HG02938 (cell line): ENCODE measurements at regions not wholly inside any gene's neighbourhood (a gene's known extent, or its start where the extent isn't known, plus 50 kb on each side); places are given as distances from the start of the nearest gene placed in this dataset.
"Not testable (repeated sequence)": the region's sequence is repeated elsewhere in the genome, so short reads cannot be mapped to it uniquely, and the experiment has no call there.

Experiments used
- ATAC-seq: cut with Tn5 transposase; IDR thresholded peaks from one replicate; pipeline ENCODE4 v1.9.1; 2021; ENCODE audit warnings: mild to moderate bottlenecking, moderate library complexity; ENCODE audit not compliant: unreplicated experiment

DNA sequence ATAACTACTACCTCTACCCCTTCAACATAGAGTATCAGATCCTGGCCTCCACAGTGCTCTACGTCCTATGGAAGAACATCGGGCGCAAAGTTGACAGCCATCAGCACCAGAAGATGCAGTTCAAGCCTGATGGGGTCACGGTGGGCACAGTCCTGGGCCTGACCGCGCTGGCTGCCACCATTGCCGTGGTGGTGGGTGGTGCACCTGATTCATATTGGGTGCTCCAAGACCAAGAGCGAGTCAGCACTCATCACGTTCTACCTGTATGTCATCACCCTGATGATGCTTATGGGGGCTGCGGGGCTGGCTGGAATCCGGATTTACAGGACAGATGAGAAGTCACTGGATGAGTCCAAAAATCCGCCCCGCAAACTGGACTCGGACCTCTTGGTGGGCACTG is 846.4 kb downstream of the RPIA start:
- ATAC-seq: not testable (repeated sequence)

DNA sequence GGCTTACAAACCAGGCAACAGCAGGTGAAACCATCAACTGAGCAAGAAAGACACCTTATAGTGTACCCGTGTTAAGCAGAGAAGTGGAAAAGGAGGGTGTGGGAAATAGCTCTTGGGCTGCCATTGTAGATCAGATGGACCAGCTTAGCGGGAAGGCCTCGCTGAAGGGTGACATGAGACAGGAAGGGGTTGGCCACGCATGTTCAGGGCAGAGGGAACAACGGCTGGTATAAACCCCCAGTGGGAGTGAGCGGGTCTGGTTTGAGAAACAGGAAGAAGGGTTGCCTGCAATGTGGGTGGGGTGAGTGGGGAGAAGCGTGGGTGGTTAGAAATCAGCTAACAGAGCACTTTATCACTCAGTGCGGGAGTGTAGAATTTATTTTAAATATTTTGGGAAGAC is 852.6 kb downstream of the RPIA start:
- not testable (repeated sequence) for ATAC-seq

DNA sequence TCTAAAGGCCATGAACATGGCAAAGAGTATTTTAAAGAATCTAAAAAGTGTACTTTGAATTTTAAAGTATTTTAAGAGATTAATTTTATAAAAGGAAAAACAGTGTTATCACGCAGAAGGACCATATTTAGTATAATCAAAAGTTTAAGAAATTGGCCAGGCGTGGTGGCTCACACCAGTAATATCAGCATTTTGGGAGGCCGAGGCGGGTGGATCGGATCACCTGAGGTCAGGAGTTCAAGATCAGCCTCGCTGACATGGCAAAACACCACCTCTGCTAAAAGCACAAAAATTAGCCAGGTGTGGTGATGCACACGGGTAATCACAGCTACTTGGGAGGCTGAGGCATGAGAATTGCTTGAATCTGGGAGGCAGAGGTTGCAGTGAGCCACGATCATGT is 887.7 kb downstream of the RPIA start:
- not testable (repeated sequence) for ATAC-seq

DNA sequence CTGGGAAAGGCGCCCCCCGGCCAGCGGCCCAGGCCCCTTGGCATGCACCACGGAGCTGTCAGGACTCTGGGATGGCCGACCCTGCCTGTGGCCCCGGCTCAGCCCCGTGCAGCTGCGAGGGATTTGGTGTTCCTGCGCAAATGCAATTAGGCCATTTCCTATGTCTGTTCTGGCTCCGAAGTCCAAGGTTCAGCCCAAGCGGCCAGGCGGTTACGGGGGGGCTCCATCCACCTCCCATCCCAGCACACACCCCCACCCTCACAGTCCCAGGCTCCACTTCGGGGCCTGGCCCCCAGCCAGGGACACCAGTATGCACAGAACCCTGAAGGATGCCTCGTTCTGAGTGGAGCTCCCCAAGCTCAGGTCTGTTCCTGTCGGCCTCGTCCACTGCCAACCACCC is 891.3 kb downstream of the RPIA start:
- ATAC-seq: not testable (repeated sequence)

DNA sequence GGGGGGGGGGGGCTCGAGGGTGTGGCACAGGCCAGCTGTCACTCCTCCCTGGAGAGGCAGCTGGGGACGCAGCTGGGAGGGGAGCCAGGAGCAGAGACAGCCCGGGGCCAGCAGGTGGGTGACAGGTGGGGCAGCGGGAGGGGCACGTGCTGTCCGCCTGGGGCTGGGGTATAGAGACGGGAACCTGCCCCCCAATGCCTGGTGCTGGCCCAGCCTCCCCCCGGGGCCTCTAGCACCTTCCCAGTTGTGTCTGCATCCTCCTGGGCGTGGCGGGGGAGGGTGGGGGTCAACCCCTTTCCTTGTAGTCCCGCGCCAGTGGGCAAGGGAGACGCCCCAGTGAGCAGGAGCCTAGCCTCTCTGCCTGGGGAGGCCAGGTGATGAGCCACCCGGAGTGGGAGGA is 892.6 kb downstream of the RPIA start:
- not testable (repeated sequence) for ATAC-seq

DNA sequence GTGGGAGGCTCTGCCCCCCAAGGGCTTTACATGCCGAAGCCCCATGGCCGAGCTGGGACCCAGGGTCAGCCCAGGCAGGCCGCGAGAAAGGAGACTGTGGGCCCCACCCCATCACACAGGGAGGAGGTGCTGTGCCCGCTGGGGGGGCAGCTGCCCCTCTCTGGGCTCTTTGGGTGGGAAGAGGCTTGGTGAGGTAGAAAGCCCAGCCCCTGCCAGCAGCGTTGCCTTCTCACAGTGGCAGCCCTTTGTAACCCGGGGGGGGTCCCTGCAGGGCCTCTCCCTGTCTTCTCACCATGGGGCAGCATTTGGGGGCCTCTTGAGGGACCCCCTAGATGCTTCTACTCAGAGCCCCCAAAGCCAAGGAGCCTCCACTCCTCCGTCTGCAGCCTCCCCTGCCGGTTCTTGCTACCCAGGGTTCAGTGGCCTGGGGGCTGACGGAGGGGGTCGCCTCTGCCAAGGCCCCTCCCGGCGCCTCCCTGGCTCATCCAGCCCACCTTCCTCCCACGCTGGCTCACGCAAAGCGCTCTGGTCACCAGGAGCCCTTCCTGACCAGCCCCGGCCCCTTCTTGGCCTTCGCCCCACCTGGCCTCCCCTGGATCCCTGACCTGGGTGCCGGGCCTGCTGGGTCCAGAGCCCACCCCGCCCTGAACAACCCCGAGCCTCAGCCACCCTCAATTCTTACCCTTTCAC is 893.5 kb downstream of the RPIA start:
- ATAC-seq: not testable (repeated sequence)

DNA sequence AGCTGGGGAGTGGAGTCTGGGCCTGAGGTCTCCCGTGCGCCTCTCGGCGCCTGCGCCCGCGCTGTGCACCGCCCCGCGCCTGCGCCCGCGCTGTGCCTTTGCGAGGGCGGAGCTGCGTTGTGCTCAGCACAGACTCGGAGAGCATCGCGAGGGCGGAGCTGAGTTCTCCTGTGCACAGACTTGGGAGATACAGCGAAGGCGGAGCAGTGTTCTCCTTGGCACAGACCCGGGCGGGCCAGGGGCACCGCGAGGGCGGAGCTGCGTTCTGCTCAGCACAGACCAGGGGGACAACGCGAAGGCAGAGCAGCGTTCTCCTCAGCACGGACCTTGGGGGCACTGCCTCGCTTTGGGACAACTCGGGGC is 894.1 kb downstream of the RPIA start:
- peak; percentile 80 for ATAC-seq

DNA sequence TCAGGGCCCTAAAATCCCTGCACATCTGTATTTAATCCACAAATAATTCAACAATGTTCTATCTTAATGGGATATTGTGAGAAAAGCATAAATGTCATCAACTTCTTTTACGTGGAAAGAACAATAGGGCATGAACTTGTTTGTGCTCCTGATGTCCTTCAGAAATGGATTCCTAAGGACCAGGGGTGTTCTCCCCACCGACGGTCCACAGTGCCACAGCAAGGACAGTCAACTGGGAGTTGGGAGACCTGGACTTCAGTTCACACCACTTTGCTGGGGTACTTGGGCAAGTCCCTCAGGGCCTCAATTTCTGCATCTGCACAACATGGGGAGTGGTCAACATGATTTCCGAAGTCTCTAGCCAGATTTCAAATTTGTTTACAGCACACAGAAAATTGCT is 908.4 kb downstream of the RPIA start:
- ATAC-seq: not testable (repeated sequence)

DNA sequence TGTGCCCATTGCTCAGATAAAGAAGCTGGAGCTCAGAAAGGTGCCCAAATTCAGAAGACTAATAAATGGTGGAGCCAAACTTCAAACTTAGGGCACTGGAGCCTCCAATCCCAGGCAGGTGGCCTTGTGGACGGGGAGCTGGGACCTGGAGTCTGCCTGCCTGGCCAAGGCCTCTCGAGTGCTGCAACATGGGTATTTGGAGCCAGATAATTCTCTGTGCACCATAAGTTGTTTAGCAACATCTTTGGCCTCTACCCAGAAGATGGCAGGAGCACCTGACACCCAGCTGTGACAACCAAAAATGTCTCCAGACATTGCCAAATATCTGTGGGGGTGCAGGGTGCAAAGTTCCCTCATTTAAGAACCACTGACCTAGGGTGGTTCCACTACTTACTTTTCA is 915.0 kb downstream of the RPIA start:
- not testable (repeated sequence) for ATAC-seq

DNA sequence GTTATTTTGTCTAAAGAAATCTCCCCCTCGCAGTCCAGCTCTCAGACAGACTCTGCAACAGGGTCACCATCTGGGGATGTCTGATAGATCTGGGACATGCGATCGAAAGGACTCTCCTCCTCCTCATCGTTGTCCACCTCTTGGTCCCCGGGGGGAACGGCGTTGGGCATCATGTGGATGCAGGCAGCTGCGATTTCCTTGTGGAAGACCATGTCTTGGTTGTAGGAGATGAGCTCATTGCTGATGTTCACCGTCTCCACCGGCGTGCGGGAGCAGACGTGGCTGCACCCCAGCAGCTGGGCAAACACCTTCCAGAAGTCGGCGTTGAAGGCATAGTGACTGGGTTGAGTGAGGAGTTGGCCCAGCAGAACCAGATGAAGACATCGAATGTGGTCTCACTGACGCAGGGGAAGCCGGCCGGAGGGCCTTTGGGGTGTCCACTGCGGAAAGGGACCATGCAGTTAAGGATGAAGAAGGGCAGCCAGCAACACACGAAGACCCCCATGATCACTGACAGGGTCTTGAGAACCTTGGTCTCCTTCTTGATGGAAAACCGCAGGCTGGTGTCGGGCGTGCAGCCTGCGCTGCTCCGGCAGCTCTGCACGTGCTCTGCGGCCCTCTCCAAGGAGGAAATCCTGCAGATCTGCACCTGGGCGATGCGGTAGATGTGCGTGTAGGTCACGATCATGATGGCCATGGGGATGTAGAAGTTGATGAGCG is 918.9 kb downstream of the RPIA start:
- not testable (repeated sequence) for ATAC-seq

DNA sequence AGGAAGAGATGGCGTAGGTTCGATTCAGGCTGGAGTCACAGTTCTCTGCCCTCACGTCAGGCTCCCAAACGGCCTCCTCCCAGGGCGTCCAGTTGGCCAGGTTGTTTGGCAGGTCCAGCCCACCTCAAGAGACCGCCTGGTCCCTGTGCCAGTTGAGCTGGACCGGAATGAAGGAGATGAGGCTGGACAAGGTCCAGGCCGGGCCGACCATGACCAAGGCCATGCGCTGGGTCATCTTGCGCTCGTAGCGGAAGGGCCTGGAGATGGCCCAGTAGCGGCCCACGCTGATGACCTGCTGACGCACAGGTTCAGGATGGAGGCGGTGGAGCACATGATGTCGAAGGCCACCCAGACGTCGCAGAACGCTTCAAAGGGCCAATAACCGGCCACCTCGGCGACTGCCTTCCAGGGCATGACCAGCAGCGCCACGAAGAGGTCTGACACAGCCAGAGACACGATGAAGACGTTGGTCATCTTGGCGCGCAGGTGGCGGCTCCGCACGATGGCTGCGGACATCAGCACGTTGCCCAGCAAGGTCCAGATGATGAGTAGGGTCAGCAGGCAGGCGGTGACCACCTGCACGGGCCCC is 919.5 kb downstream of the RPIA start:
- not testable (repeated sequence) for ATAC-seq

DNA sequence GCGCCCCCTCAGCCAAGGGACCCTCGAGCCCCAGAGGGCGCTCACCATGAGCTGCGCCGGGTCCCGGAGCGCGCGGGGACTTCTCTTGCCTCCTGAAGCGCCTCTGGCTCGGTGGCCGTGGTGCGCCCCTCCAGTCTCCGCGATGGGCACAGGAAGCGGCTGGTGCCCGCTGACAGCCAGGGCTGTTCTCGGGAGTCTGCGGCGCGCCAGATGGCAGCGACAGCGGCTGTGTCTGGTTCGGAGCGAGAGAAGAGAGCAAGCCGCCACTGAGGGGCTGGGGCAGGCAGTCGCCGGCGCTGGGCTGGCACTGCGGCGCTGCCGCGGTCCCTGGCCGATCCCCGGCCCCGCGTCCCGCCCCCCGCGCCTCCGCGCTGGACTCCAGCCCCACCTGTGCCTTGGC is 920.2 kb downstream of the RPIA start:
- not testable (repeated sequence) for ATAC-seq

DNA sequence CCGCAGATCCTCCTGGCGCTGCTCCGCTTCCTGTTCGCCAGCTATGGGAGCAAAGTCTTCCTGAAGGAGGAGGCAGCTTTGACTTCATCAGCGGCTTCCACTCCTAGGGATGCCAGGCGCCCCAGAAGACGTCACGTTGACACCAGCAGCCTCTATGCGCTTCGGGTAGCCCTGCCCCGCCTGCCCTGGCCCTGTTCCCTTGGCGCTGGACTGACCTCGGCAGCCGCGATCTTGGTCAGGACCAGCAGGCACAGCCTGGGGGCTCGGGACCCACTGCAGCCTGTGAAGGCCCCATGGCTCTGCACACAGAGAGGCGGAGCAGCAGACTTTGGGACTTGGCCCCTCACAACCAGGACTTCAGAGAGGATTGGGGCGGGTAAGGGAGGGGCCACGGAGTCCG is 957.8 kb downstream of the RPIA start:
- ATAC-seq: not testable (repeated sequence)

DNA sequence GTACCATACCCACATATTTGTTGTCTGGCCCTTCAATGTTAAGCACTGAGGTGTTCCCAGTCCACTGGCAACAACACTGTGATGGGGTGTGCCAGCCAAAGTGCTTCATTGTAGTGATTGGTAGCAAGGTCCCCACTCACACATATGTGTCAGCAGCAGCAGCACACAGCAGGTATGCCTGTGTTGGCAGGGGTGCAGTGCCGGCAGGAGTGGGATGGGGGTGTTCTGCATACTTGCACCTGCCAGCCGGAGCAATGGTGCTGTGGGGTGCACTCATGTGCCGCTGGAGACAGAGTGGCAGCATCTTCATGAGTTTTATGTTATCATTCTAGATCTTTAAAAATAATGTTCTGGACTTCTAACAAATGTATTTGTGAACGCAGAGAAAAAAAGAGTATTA is 987.8 kb downstream of the RPIA start:
- not testable (repeated sequence) for ATAC-seq
